H1 (cell line): ENCODE measurements at regions not wholly inside any gene's neighbourhood (a gene's known extent, or its start where the extent isn't known, plus 50 kb on each side); places are given as distances from the start of the nearest gene placed in this dataset.

ENCODE experiments used
- CTCF ChIA-PET: fragments of 300-600 bp; sonication (Branson Sonifier 250); formaldehyde crosslinking; loops from one replicate; lab custom pipeline; 2021; ENCODE audit not compliant: partially characterized antibody; lab: Charles Lee
- POLR2A ChIA-PET: fragments of 300-600 bp; sonication (Branson Sonifier 250); formaldehyde crosslinking; loops from one replicate; lab custom pipeline; 2021; ENCODE audit warnings: inconsistent platforms; ENCODE audit not compliant: partially characterized antibody; lab: Charles Lee
- DNase-seq, 2 experiments: peaks; one replicate each; pipeline versions ENCODE4 v3.0.0 to v3.0.0-alpha.2; 2010 to 2022; ENCODE audit warnings: low spot score in 2 of 2, low read depth in 1 of 2, mixed read lengths in 1 of 2
- FAIRE-seq: peaks from 2 replicates; lab custom pipeline; 2011; peaks lifted over from hg19 to GRCh38; lab: Jason Lieb, UNC
- H2AFZ ChIP-seq: 2 replicates; pipeline ENCODE4 v1.8.1; 2012; ENCODE audit warnings: low read length, inconsistent platforms
- H2AK5ac ChIP-seq: 2 replicates; pipeline ENCODE4 v1.6.1; 2013; ENCODE audit warnings: low read depth, low read length
- H2BK120ac ChIP-seq: replicated peaks from 2 replicates; pipeline ENCODE3; 2013; ENCODE audit warnings: low read depth, low read length, inconsistent platforms
- H2BK12ac ChIP-seq: 2 replicates; pipeline ENCODE4 v1.6.1; 2013; ENCODE audit warnings: low read depth, low read length
- H2BK15ac ChIP-seq: 2 replicates; pipeline ENCODE4 v1.6.1; 2013; ENCODE audit warnings: low read length
- H2BK20ac ChIP-seq: 2 replicates; pipeline ENCODE4 v1.6.1; 2013; ENCODE audit warnings: low read length
- H2BK5ac ChIP-seq: 2 replicates; pipeline ENCODE4 v1.6.1; 2013; ENCODE audit warnings: low read depth, low read length
- H3K14ac ChIP-seq: 2 replicates; pipeline ENCODE4 v1.6.1; 2013; ENCODE audit warnings: inconsistent platforms; ENCODE audit not compliant: insufficient read length
- H3K18ac ChIP-seq: 2 replicates; pipeline ENCODE4 v1.6.1; 2013; ENCODE audit warnings: low read length; ENCODE audit errors: extremely low read depth
- H3K23ac ChIP-seq: 2 replicates; pipeline ENCODE4 v1.6.1; 2013; ENCODE audit warnings: inconsistent platforms; ENCODE audit not compliant: insufficient read length
- H3K23me2 ChIP-seq: 2 replicates; pipeline ENCODE4 v1.6.1; 2013; ENCODE audit warnings: low read depth, low read length
- H3K27ac ChIP-seq: 2 replicates; pipeline ENCODE4 v1.6.1; 2011; ENCODE audit warnings: low read depth, low read length, inconsistent platforms
- H3K27me3 ChIP-seq, 4 experiments: replicated peaks in 1 of 4; 1 replicate in 1 of 4; 2 replicates in 3 of 4; pipeline versions ENCODE4 v1.6.1 to v1.8.1; 2011 to 2013; ENCODE audit warnings: low read length in 3 of 4, mild to moderate bottlenecking in 3 of 4, inconsistent platforms in 2 of 4, mixed read lengths in 2 of 4, moderate library complexity in 1 of 4; ENCODE audit not compliant: control insufficient read depth in 3 of 4, insufficient read depth in 3 of 4; ENCODE audit errors: extremely low read depth in 1 of 4
- H3K36me3 ChIP-seq, 4 experiments: 2 replicates each; pipeline versions ENCODE4 v1.6.1 to v1.8.1; 2011 to 2013; ENCODE audit warnings: mild to moderate bottlenecking in 4 of 4, low read length in 3 of 4, moderate library complexity in 2 of 4, control low read depth in 1 of 4, inconsistent platforms in 1 of 4; ENCODE audit not compliant: insufficient read depth in 4 of 4, control insufficient read depth in 2 of 4
- H3K4ac ChIP-seq: replicated peaks from 2 replicates; pipeline ENCODE3; 2013; ENCODE audit warnings: low read length, low read depth, mixed read lengths, inconsistent platforms; ENCODE audit not compliant: insufficient read length
- H3K4me1 ChIP-seq, 4 experiments: replicated peaks in 1 of 4; 1 replicate in 1 of 4; 2 replicates in 3 of 4; pipeline versions ENCODE4 v1.6.1 to v1.8.1; 2011 to 2013; ENCODE audit warnings: low read length in 3 of 4, inconsistent platforms in 2 of 4, mixed read lengths in 1 of 4; ENCODE audit not compliant: insufficient read depth in 4 of 4, control insufficient read depth in 3 of 4
- H3K4me2 ChIP-seq, 2 experiments: 2 replicates each; pipeline versions ENCODE4 v1.6.1 to v1.8.1; 2011 to 2013; ENCODE audit warnings: low read depth in 2 of 2, low read length in 2 of 2, control low read depth in 1 of 2, inconsistent platforms in 1 of 2, mild to moderate bottlenecking in 1 of 2; ENCODE audit not compliant: insufficient read depth in 1 of 2
- H3K4me3 ChIP-seq, 4 experiments: fragments of 200-600, 300-600 bp in 1 of 4; sonication (generic), shearing (Covaris generic), sonication (Bioruptor Twin) in 1 of 4; 2 replicates each; pipeline versions ENCODE4 v1.5.1 to v1.8.1; 2011 to 2016; ENCODE audit warnings: low read length in 4 of 4, low read depth in 3 of 4, control low read depth in 2 of 4, inconsistent platforms in 2 of 4, mild to moderate bottlenecking in 2 of 4, mixed read lengths in 1 of 4, moderate library complexity in 1 of 4; ENCODE audit not compliant: insufficient read depth in 2 of 4; ENCODE audit errors: extremely low read depth in 1 of 4
- H3K56ac ChIP-seq: replicated peaks from 2 replicates; pipeline ENCODE3; 2013; ENCODE audit warnings: low read depth, mild to moderate bottlenecking, mixed read lengths, low read length, inconsistent platforms; ENCODE audit not compliant: insufficient read length
- H3K79me1 ChIP-seq: 2 replicates; pipeline ENCODE4 v1.6.1; 2013; ENCODE audit warnings: low read depth, low read length, control low read depth
- H3K79me2 ChIP-seq, 2 experiments: 2 replicates each; pipeline versions ENCODE4 v1.6.1 to v1.8.1; 2012 to 2013; ENCODE audit warnings: low read length in 2 of 2, mild to moderate bottlenecking in 2 of 2, inconsistent platforms in 1 of 2; ENCODE audit not compliant: insufficient read depth in 2 of 2, control insufficient read depth in 1 of 2
- H3K9ac ChIP-seq, 4 experiments: replicated peaks in 1 of 4; 1 replicate in 1 of 4; 2 replicates in 3 of 4; pipeline versions ENCODE4 v1.6.1 to v1.8.1; 2011 to 2013; ENCODE audit warnings: low read depth in 3 of 4, low read length in 3 of 4, control low read depth in 2 of 4, mild to moderate bottlenecking in 2 of 4, moderate library complexity in 2 of 4, inconsistent platforms in 1 of 4; ENCODE audit errors: extremely low read depth in 1 of 4
- H3K9me3 ChIP-seq, 2 experiments: 2 replicates each; pipeline versions ENCODE4 v1.6.1 to v1.8.1; 2012 to 2013; ENCODE audit warnings: mild to moderate bottlenecking in 2 of 2, moderate library complexity in 2 of 2, control low read depth in 1 of 2, inconsistent platforms in 1 of 2, low read depth in 1 of 2, low read length in 1 of 2, mixed read lengths in 1 of 2; ENCODE audit not compliant: insufficient read depth in 2 of 2
- H4K20me1 ChIP-seq, 2 experiments: replicated peaks in 1 of 2; 2 replicates each; pipeline versions ENCODE3 to v1.8.1; 2011 to 2013; ENCODE audit warnings: inconsistent platforms in 2 of 2, low read length in 2 of 2, mild to moderate bottlenecking in 1 of 2; ENCODE audit not compliant: insufficient read depth in 2 of 2, control insufficient read depth in 1 of 2
- H4K5ac ChIP-seq: 2 replicates; pipeline ENCODE4 v1.6.1; 2013; ENCODE audit warnings: low read length, low read depth, mixed read lengths, inconsistent platforms; ENCODE audit not compliant: insufficient read length
- H4K8ac ChIP-seq: 2 replicates; pipeline ENCODE4 v1.8.0; 2013; ENCODE audit warnings: mild to moderate bottlenecking, moderate library complexity, low read length, inconsistent platforms; ENCODE audit not compliant: insufficient read depth; ENCODE audit errors: extremely low read depth
- H4K91ac ChIP-seq: replicated peaks from 2 replicates; pipeline ENCODE3; 2013; ENCODE audit warnings: low read length, mixed read lengths, inconsistent platforms; ENCODE audit not compliant: insufficient read length
- CHD1 ChIP-seq: IDR thresholded peaks from 2 replicates; pipeline ENCODE4 v1.6.1; 2012; ENCODE audit warnings: low read depth, low read length, improper control_type of control experiment
- CTBP2 ChIP-seq: IDR thresholded peaks from 2 replicates; pipeline ENCODE4 v1.7.0; 2011; ENCODE audit warnings: borderline replicate concordance, mild to moderate bottlenecking, moderate library complexity, mixed read lengths, low read length; ENCODE audit not compliant: insufficient read depth, insufficient read length

- no peaks in the 10 kb centered on the region for H4K20me1 ChIP-seq
- no peak overlapping the region for H2AFZ ChIP-seq
- ChIA-PET POLR2A (no interaction called here), CTCF (no interaction called here)
- no peak overlapping the region for H2AK5ac ChIP-seq
- H4K5ac ChIP-seq: no peak overlapping the region
- no peaks in the 10 kb centered on the region for H3K9me3 ChIP-seq
- no peak overlapping the region for H3K4ac ChIP-seq
- H2BK15ac ChIP-seq: no peak overlapping the region
- no peak overlapping the region for H4K91ac ChIP-seq
- no peak overlapping the region for H3K23ac ChIP-seq
- H3K14ac ChIP-seq: no peak overlapping the region
- no peaks in the 10 kb centered on the region for H3K36me3 ChIP-seq
- DNase-seq (no peak), FAIRE-seq (no peak)
- no peak overlapping the region for H3K56ac ChIP-seq
- H3K4me2 ChIP-seq: no peak overlapping the region
- no peak overlapping the region for H3K9ac ChIP-seq
- no peak overlapping the region for H2BK5ac ChIP-seq
- peaks cover 0 to 2% (median 0%) of the 10 kb centered on the region in 4 experiments; a peak in 1 of 7 replicates for H3K4me1 ChIP-seq
- H3K18ac ChIP-seq: no peak overlapping the region
- no peaks in the 10 kb centered on the region for H3K23me2 ChIP-seq
- H3K79me1 ChIP-seq: no peaks in the 10 kb centered on the region
- H2BK20ac ChIP-seq: no peak overlapping the region
- no peak overlapping the region for H2BK120ac ChIP-seq
- no peak overlapping the region for H3K4me3 ChIP-seq
- H4K8ac ChIP-seq: no peak overlapping the region
- no peaks in the 10 kb centered on the region for H3K27me3 ChIP-seq
- H2BK12ac ChIP-seq: no peak overlapping the region
- H3K79me2 ChIP-seq: no peaks in the 10 kb centered on the region
- H3K27ac ChIP-seq: no peak overlapping the region
- TF ChIP-seq CHD1: no peak
- no peak for TF ChIP-seq CTBP2
These were observed 241.5 kb upstream of the PIK3R1 start for GRCh38 chr5:67974054-67974453.
